ENCODE measurements at regions not wholly inside any gene's neighbourhood (a gene's known extent, or its start where the extent isn't known, plus 50 kb on each side); places are given as distances from the start of the nearest gene placed in this dataset.

- no peak overlapping the region for H3K4me3 ChIP-seq
- TF ChIP-seq EZH2 (IDR thresholded peaks at IDR 0.05; ENCODE audit: borderline replicate concordance) (no peak), EZH2phosphoT487 (IDR thresholded peaks at IDR 0.05; ENCODE audit: low read depth, severe bottlenecking, unreplicated experiment) (no peak), CTCF (IDR thresholded peaks at IDR 0.05; ENCODE audit: poor library complexity) (no peak)
- no peaks in the 10 kb centered on the region for H3K36me3 ChIP-seq (replicated peaks; ENCODE audit: insufficient read depth, low read depth)
- no peaks in the 10 kb centered on the region for H4K20me1 ChIP-seq (ENCODE audit: insufficient read depth, poor library complexity, severe bottlenecking)
- no peak overlapping the region for H3K4me2 ChIP-seq
- H3K27ac ChIP-seq: no peak overlapping the region
- DNase-seq (ENCODE audit: low spot score): no peak
- H3K79me2 ChIP-seq: no peaks in the 10 kb centered on the region
- no peak overlapping the region for H2AFZ ChIP-seq
- no peaks in the 10 kb centered on the region for H3K9me2 ChIP-seq (replicated peaks; ENCODE audit: insufficient read depth)
- WGBS (ENCODE audit: low lambda C conversion rate, missing lambda C conversion rate): 97% methylated on average over 1 of the region's 1 CpG
- H3K27me3 ChIP-seq: no peaks in the 10 kb centered on the region
- H3K9me3 ChIP-seq (ENCODE audit: low read depth): no peaks in the 10 kb centered on the region
- H3K4me1 ChIP-seq (ENCODE audit: insufficient read depth): no peaks in the 10 kb centered on the region
These were observed 86.1 kb downstream of the RAP2A start for GRCh38 chr13:97520061-97520460.

- Histone ChIP-seq H3K4me1 (ENCODE audit: insufficient read depth) (no peaks in the 10 kb centered on the region), H3K79me2 (no peaks in the 10 kb centered on the region), H3K9me3 (ENCODE audit: low read depth) (no peaks in the 10 kb centered on the region), H3K27ac (no peak overlapping the region), H3K9me2 (replicated peaks; ENCODE audit: insufficient read depth) (no peaks in the 10 kb centered on the region), H3K36me3 (replicated peaks; ENCODE audit: insufficient read depth, low read depth) (no peaks in the 10 kb centered on the region), H2AFZ (no peak overlapping the region), H4K20me1 (ENCODE audit: insufficient read depth, poor library complexity, severe bottlenecking) (no peaks in the 10 kb centered on the region), H3K4me2 (no peak overlapping the region), H3K4me3 (no peak overlapping the region), H3K27me3 (no peaks in the 10 kb centered on the region)
- no peak for DNase-seq (ENCODE audit: low spot score)
- 96% methylated on average over 2 of the region's 2 CpGs for WGBS (ENCODE audit: low lambda C conversion rate, missing lambda C conversion rate)
- TF ChIP-seq CTCF (IDR thresholded peaks at IDR 0.05; ENCODE audit: poor library complexity) (no peak), EZH2phosphoT487 (IDR thresholded peaks at IDR 0.05; ENCODE audit: low read depth, severe bottlenecking, unreplicated experiment) (no peak), EZH2 (IDR thresholded peaks at IDR 0.05; ENCODE audit: borderline replicate concordance) (no peak)
These were observed 86.9 kb downstream of the RAP2A start for GRCh38 chr13:97520866-97521265.

GRCh38 chr13:97521726-97522125 is 87.8 kb downstream of the RAP2A start:
- H3K4me1 ChIP-seq (ENCODE audit: insufficient read depth): no peaks in the 10 kb centered on the region
- DNase-seq (ENCODE audit: low spot score): no peak
- no peak overlapping the region for H3K4me3 ChIP-seq
- no peaks in the 10 kb centered on the region for H3K36me3 ChIP-seq (replicated peaks; ENCODE audit: insufficient read depth, low read depth)
- no peak overlapping the region for H3K4me2 ChIP-seq
- WGBS (ENCODE audit: low lambda C conversion rate, missing lambda C conversion rate): 89% methylated on average over 2 of the region's 2 CpGs
- H3K9me3 ChIP-seq (ENCODE audit: low read depth): no peaks in the 10 kb centered on the region
- no peaks in the 10 kb centered on the region for H3K9me2 ChIP-seq (replicated peaks; ENCODE audit: insufficient read depth)
- no peaks in the 10 kb centered on the region for H3K79me2 ChIP-seq
- no peaks in the 10 kb centered on the region for H4K20me1 ChIP-seq (ENCODE audit: insufficient read depth, poor library complexity, severe bottlenecking)
- TF ChIP-seq CTCF (IDR thresholded peaks at IDR 0.05; ENCODE audit: poor library complexity) (no peak), EZH2phosphoT487 (IDR thresholded peaks at IDR 0.05; ENCODE audit: low read depth, severe bottlenecking, unreplicated experiment) (no peak), EZH2 (IDR thresholded peaks at IDR 0.05; ENCODE audit: borderline replicate concordance) (no peak)
- H3K27ac ChIP-seq: no peak overlapping the region
- no peaks in the 10 kb centered on the region for H3K27me3 ChIP-seq
- H2AFZ ChIP-seq: no peak overlapping the region

- no peaks in the 10 kb centered on the region for H3K4me1 ChIP-seq (ENCODE audit: insufficient read depth)
- DNase-seq (ENCODE audit: low spot score): no peak
- H3K27me3 ChIP-seq: no peaks in the 10 kb centered on the region
- WGBS (ENCODE audit: low lambda C conversion rate, missing lambda C conversion rate): 74% methylated on average over 2 of the region's 2 CpGs
- no peaks in the 10 kb centered on the region for H3K9me3 ChIP-seq (ENCODE audit: low read depth)
- no peaks in the 10 kb centered on the region for H3K36me3 ChIP-seq (replicated peaks; ENCODE audit: insufficient read depth, low read depth)
- no peak overlapping the region for H3K4me3 ChIP-seq
- H3K4me2 ChIP-seq: no peak overlapping the region
- no peak overlapping the region for H3K27ac ChIP-seq
- H4K20me1 ChIP-seq (ENCODE audit: insufficient read depth, poor library complexity, severe bottlenecking): no peaks in the 10 kb centered on the region
- no peak overlapping the region for H2AFZ ChIP-seq
- H3K79me2 ChIP-seq: no peaks in the 10 kb centered on the region
- TF ChIP-seq CTCF (IDR thresholded peaks at IDR 0.05; ENCODE audit: poor library complexity) (no peak), EZH2phosphoT487 (IDR thresholded peaks at IDR 0.05; ENCODE audit: low read depth, severe bottlenecking, unreplicated experiment) (no peak), EZH2 (IDR thresholded peaks at IDR 0.05; ENCODE audit: borderline replicate concordance) (no peak)
- no peaks in the 10 kb centered on the region for H3K9me2 ChIP-seq (replicated peaks; ENCODE audit: insufficient read depth)
These were observed 88.3 kb downstream of the RAP2A start for GRCh38 chr13:97522243-97522642.

Data from hepatocyte (in vitro differentiated cells).